IMR-90 (cell line): ENCODE measurements at regions not wholly inside any gene's neighbourhood (a gene's known extent, or its start where the extent isn't known, plus 50 kb on each side); places are given as distances from the start of the nearest gene placed in this dataset.

Source experiments
- ATAC-seq: fragments of 200-7000 bp; cut with Tn5 transposase; 2 replicates; pipeline ENCODE4 v1.9.1; 2020; ENCODE audit warnings: low read depth, mild to moderate bottlenecking, moderate library complexity
- BruUV-seq: library from RNA; stranded (reverse); fragments of 400-500 nt; replicated peaks from 2 replicates; lab custom pipeline; 2021; lab: Mats Ljungman, UMichigan
- CTCF ChIA-PET: fragments of 300-600 bp; formaldehyde crosslinking; extraction: SDS; loops from one replicate; lab custom pipeline; 2021; ENCODE audit warnings: antibody characterized with exemption; lab: Yijun Ruan, JAX
- POLR2A ChIA-PET: fragments of 300-600 bp; sonication (Branson Sonifier 250); formaldehyde crosslinking; loops from one replicate; lab custom pipeline; 2022; ENCODE audit warnings: antibody characterized with exemption; ENCODE audit not compliant: unreplicated experiment; lab: Charles Lee
- DNase-seq: peaks from one replicate; pipeline ENCODE4 v3.0.0; 2013
- H2AFZ ChIP-seq: replicated peaks from 2 replicates; pipeline ENCODE3; 2013; ENCODE audit warnings: low read length, mild to moderate bottlenecking; ENCODE audit not compliant: poor library complexity
- H2AK5ac ChIP-seq: 2 replicates; pipeline ENCODE4 v1.6.1; 2013; ENCODE audit warnings: low read depth, low read length, inconsistent platforms
- H2AK9ac ChIP-seq: replicated peaks from 2 replicates; pipeline ENCODE3; 2013; ENCODE audit warnings: mild to moderate bottlenecking, low read depth, low read length, moderate library complexity; ENCODE audit not compliant: poor library complexity
- H2BK120ac ChIP-seq: 2 replicates; pipeline ENCODE4 v1.6.1; 2013; ENCODE audit warnings: low read depth, low read length, inconsistent platforms
- H2BK15ac ChIP-seq: 3 replicates; pipeline ENCODE4 v1.6.1; 2013; ENCODE audit warnings: low read depth, low read length, inconsistent platforms
- H2BK20ac ChIP-seq: 2 replicates; pipeline ENCODE4 v1.6.1; 2013; ENCODE audit warnings: low read depth, mild to moderate bottlenecking, inconsistent platforms, low read length, moderate library complexity
- H2BK5ac ChIP-seq: 2 replicates; pipeline ENCODE4 v1.6.1; 2013; ENCODE audit warnings: mild to moderate bottlenecking, low read depth, low read length, inconsistent platforms; ENCODE audit not compliant: poor library complexity, severe bottlenecking
- H3K14ac ChIP-seq: replicated peaks from 2 replicates; pipeline ENCODE4 v1.6.1; 2013; ENCODE audit warnings: low read depth, low read length, inconsistent platforms
- H3K18ac ChIP-seq: 2 replicates; pipeline ENCODE4 v1.6.1; 2013; ENCODE audit warnings: low read depth, low read length, control low read depth
- H3K23ac ChIP-seq: 2 replicates; pipeline ENCODE4 v1.6.1; 2013; ENCODE audit warnings: low read depth, low read length, inconsistent platforms
- H3K27ac ChIP-seq: 2 replicates; pipeline ENCODE4 v1.5.1; 2013; ENCODE audit warnings: mild to moderate bottlenecking, control low read depth, low read length; ENCODE audit not compliant: insufficient read depth
- H3K27me3 ChIP-seq: 2 replicates; pipeline ENCODE4 v1.6.1; 2013; ENCODE audit warnings: low read length; ENCODE audit not compliant: control insufficient read depth, insufficient read depth
- H3K36me3 ChIP-seq: 2 replicates; pipeline ENCODE4 v1.6.1; 2013; ENCODE audit warnings: low read length, mixed read lengths; ENCODE audit not compliant: control insufficient read depth, insufficient read depth
- H3K4ac ChIP-seq: 2 replicates; pipeline ENCODE4 v1.6.1; 2013; ENCODE audit warnings: low read depth, low read length, inconsistent platforms
- H3K4me1 ChIP-seq: 2 replicates; pipeline ENCODE4 v1.6.1; 2013; ENCODE audit warnings: low read length, mixed read lengths; ENCODE audit not compliant: control insufficient read depth, insufficient read depth
- H3K4me2 ChIP-seq: 2 replicates; pipeline ENCODE4 v1.6.1; 2013; ENCODE audit warnings: low read depth, mild to moderate bottlenecking, control low read depth, low read length, moderate library complexity
- H3K4me3 ChIP-seq: 2 replicates; pipeline ENCODE4 v1.5.1; 2013; ENCODE audit warnings: low read depth, mild to moderate bottlenecking, control low read depth, low read length, moderate library complexity; ENCODE audit not compliant: insufficient read depth
- H3K56ac ChIP-seq: 2 replicates; pipeline ENCODE4 v1.6.1; 2013; ENCODE audit warnings: low read length, inconsistent platforms; ENCODE audit not compliant: insufficient read depth; ENCODE audit errors: extremely low read depth
- H3K79me1 ChIP-seq, 2 experiments: 2 replicates each; pipeline ENCODE4 v1.6.1; 2013; ENCODE audit warnings: low read length in 2 of 2, inconsistent platforms in 1 of 2, low read depth in 1 of 2
- H3K9ac ChIP-seq: 2 replicates; pipeline ENCODE4 v1.6.1; 2013; ENCODE audit warnings: low read depth, low read length, control low read depth
- H3K9me1 ChIP-seq: 2 replicates; pipeline ENCODE4 v1.6.1; 2013; ENCODE audit warnings: low read length, inconsistent platforms; ENCODE audit not compliant: insufficient read depth
- H3K9me3 ChIP-seq: 2 replicates; pipeline ENCODE4 v1.6.1; 2013; ENCODE audit warnings: low read length; ENCODE audit not compliant: control insufficient read depth, insufficient read depth
- H4K20me1 ChIP-seq: 2 replicates; pipeline ENCODE4 v1.6.1; 2013; ENCODE audit warnings: low read length, inconsistent platforms; ENCODE audit not compliant: insufficient read depth
- H4K5ac ChIP-seq: 2 replicates; pipeline ENCODE4 v1.6.1; 2013; ENCODE audit warnings: mild to moderate bottlenecking, low read depth, low read length, control low read depth
- H4K8ac ChIP-seq, 2 experiments: 2 replicates each; pipeline ENCODE4 v1.6.1; 2013; ENCODE audit warnings: low read depth in 2 of 2, low read length in 2 of 2, control low read depth in 1 of 2, inconsistent platforms in 1 of 2
- H4K91ac ChIP-seq: 2 replicates; pipeline ENCODE4 v1.6.1; 2013; ENCODE audit warnings: low read depth, low read length, inconsistent platforms; ENCODE audit not compliant: insufficient read depth
- BHLHE40 ChIP-seq: fragments of 150-350 bp; IDR thresholded peaks from 2 replicates; pipeline ENCODE4 v1.6.1; 2016; ENCODE audit warnings: mild to moderate bottlenecking, low read depth, low read length
- CEBPB ChIP-seq: IDR thresholded peaks from 2 replicates; pipeline ENCODE4 v1.6.1; 2012; ENCODE audit warnings: low read depth, low read length, improper control_type of control experiment
- CHD1 ChIP-seq: IDR thresholded peaks from 2 replicates; pipeline ENCODE4 v1.6.1; 2012; ENCODE audit warnings: low read depth, low read length, improper control_type of control experiment
- CTCF ChIP-seq: conservative IDR thresholded peaks from 2 replicates; pipeline ENCODE4 v1.5.1; 2012; ENCODE audit warnings: mild to moderate bottlenecking, low read depth, low read length, improper control_type of control experiment
- FOS ChIP-seq: fragments of 150-350 bp; IDR thresholded peaks from 2 replicates; pipeline ENCODE4 v1.6.1; 2016; ENCODE audit warnings: low read depth, low read length
- MAFK ChIP-seq: IDR thresholded peaks from 2 replicates; pipeline ENCODE4 v1.6.1; 2012; ENCODE audit warnings: low read depth, low read length, improper control_type of control experiment
- MAZ ChIP-seq: IDR thresholded peaks from 2 replicates; pipeline ENCODE4 v1.6.1; 2012; ENCODE audit warnings: low read depth, mild to moderate bottlenecking, low read length, improper control_type of control experiment, moderate library complexity, borderline replicate concordance
- MXI1 ChIP-seq: IDR thresholded peaks from 2 replicates; pipeline ENCODE4 v1.6.1; 2012; ENCODE audit warnings: low read depth, mild to moderate bottlenecking, low read length, moderate library complexity, borderline replicate concordance
- NFE2L2 ChIP-seq: fragments of 150-350 bp; IDR thresholded peaks from 2 replicates; pipeline ENCODE4 v1.6.1; 2016; ENCODE audit warnings: low read depth, mild to moderate bottlenecking, low read length
- POLR2A ChIP-seq: IDR thresholded peaks from 2 replicates; pipeline ENCODE4 v1.6.1; 2012; ENCODE audit warnings: mild to moderate bottlenecking, low read depth, low read length
- RAD21 ChIP-seq: IDR thresholded peaks from 2 replicates; pipeline ENCODE4 v1.6.1; 2012; ENCODE audit warnings: low read length, improper control_type of control experiment
- RCOR1 ChIP-seq: IDR thresholded peaks from 2 replicates; pipeline ENCODE4 v1.6.1; 2012; ENCODE audit warnings: mild to moderate bottlenecking, low read length, improper control_type of control experiment; ENCODE audit not compliant: insufficient replicate concordance
- RFX5 ChIP-seq: IDR thresholded peaks from 2 replicates; pipeline ENCODE4 v1.8.0; 2012; ENCODE audit warnings: low read depth, mild to moderate bottlenecking, low read length, moderate library complexity
- SMC3 ChIP-seq: fragments of 150-350 bp; IDR thresholded peaks from 2 replicates; pipeline ENCODE4 v1.6.1; 2016; ENCODE audit warnings: low read depth, mild to moderate bottlenecking, antibody characterized with exemption, low read length, moderate library complexity
- USF2 ChIP-seq: fragments of 150-350 bp; IDR thresholded peaks from 2 replicates; pipeline ENCODE4 v1.6.1; 2017; ENCODE audit warnings: mild to moderate bottlenecking, antibody characterized with exemption, low read length, low read depth
- WGBS, 2 experiments: methylation state at CpG; one replicate each; pipeline versions ENCODE4 v1.1.5 to v1.1.7; 2013; ENCODE audit warnings: missing lambda C conversion rate in 2 of 2; ENCODE audit not compliant: insufficient read length in 1 of 2; ENCODE audit errors: extremely low coverage in 2 of 2; 5-methylcytosine and 5-hydroxymethylcytosine counted together
- dilution Hi-C: fragments of 300-500 bp; cut with HindIII; formaldehyde crosslinking; loops from one replicate; pipeline ENCODE4 v1.14.3; 2018; ENCODE audit warnings: low sequenced_read_pairs; ENCODE audit not compliant: unreplicated experiment
- in situ Hi-C: fragments of 300-500 bp; cut with MboI; formaldehyde crosslinking; loops from 3 replicates; pipeline ENCODE4 v1.14.3; 2019; ENCODE audit warnings: low sequenced_read_pairs, inconsistent platforms, mixed read lengths
- intact Hi-C: fragments of 100-400 bp; cut with micrococcal nuclease; formaldehyde crosslinking; loops from 2 replicates; pipeline ENCODE4 v1.10.0; 2022
- TF ChIP-seq, protein P1 (sequence below): fragments of 150-350 bp; IDR thresholded peaks from 2 replicates; pipeline ENCODE4 v1.6.1; 2016; ENCODE audit warnings: low read depth, mild to moderate bottlenecking, low read length, moderate library complexity, borderline replicate concordance

DNA sequence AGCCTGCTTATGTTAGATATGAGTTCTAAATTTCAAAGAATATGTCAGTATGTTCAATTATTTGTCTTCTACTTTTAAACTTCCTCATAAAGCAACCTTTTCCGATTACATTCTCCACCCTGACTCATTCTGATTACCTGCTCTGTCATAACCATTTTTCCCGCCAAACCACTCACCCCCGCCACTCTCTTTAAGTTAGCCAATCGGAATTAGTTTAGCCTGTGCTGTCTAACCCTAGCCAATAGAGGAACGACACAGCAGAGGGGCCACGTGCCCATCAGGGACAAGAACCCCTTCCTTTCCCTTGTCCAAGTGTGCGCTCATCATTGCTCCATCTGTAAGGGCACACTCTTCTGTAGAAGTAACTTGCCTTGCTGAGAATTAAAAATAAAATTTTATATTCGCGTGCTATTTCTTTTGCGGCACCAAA is 91.4 kb downstream of the CCDC71L start:
- POLR2A ChIA-PET, result no interaction called here
- Histone ChIP-seq H2BK5ac (peak overlapping the region; percentile 14), H3K18ac (peak overlapping the region; percentile 85; the same call in 1 of the 2 replicates), H4K5ac (peak overlapping the region; percentile 80; the same call in 1 of the 2 replicates), H4K8ac (peak overlapping the region; percentile 71 to 80), H3K79me1 (no peaks in the 10 kb centered on the region), H2AK9ac (no peak overlapping the region), H3K9ac (no peak overlapping the region), H2AFZ (no peak overlapping the region), H3K27me3 (no peaks in the 10 kb centered on the region), H3K23ac (peak overlapping the region; percentile 61), H4K20me1 (no peaks in the 10 kb centered on the region), H2AK5ac (peak overlapping the region; percentile 96; the same call in 1 of the 2 replicates), H2BK20ac (peak overlapping the region; percentile 83), H2BK120ac (peak overlapping the region; percentile 89), H3K14ac (peak overlapping the region; percentile 85), H3K4me1 (peaks cover 8% of the 10 kb centered on the region), H3K27ac (peak overlapping the region; percentile 66; the same call in 1 of the 2 replicates), H3K4me3 (no peak overlapping the region), H2BK15ac (peak overlapping the region; percentile 93; the same call in 2 of the 3 replicates), H3K56ac (peak overlapping the region; percentile 49; the same call in 1 of the 2 replicates), H3K4ac (peak overlapping the region; percentile 94), H3K9me3 (no peaks in the 10 kb centered on the region), H3K9me1 (0 out of 2 replicates have a peak, but pooled peaks cover 2% of the 10 kb centered on the region), H3K4me2 (no peak overlapping the region), H3K36me3 (no peaks in the 10 kb centered on the region), H4K91ac (peak overlapping the region; percentile 96)
- DNase-seq (no peak), ATAC-seq (no peak)
- in situ Hi-C loops (no loop called here), dilution Hi-C loops (no loop called here), intact Hi-C loops (no loop called here)
- no TSS peak for BruUV-seq
- TF ChIP-seq POLR2A, result no peak
- no peak for TF ChIP-seq SMC3
- TF ChIP-seq RCOR1, result no peak
- TF ChIP-seq, protein P1, sequence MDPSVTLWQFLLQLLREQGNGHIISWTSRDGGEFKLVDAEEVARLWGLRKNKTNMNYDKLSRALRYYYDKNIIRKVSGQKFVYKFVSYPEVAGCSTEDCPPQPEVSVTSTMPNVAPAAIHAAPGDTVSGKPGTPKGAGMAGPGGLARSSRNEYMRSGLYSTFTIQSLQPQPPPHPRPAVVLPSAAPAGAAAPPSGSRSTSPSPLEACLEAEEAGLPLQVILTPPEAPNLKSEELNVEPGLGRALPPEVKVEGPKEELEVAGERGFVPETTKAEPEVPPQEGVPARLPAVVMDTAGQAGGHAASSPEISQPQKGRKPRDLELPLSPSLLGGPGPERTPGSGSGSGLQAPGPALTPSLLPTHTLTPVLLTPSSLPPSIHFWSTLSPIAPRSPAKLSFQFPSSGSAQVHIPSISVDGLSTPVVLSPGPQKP, result no peak
- no peak for TF ChIP-seq BHLHE40
- no peak for TF ChIP-seq NFE2L2
- TF ChIP-seq RAD21, result no peak
- TF ChIP-seq FOS, result no peak
- TF ChIP-seq RFX5, result no peak
- no peak for TF ChIP-seq USF2
- TF ChIP-seq CTCF, result no peak
- no peak for TF ChIP-seq MAZ
- TF ChIP-seq MAFK, result no peak
- TF ChIP-seq MXI1, result no peak
- TF ChIP-seq CEBPB, result no peak
- TF ChIP-seq CHD1, result no peak
- no CpG with 5 or more reads among the region's 10 CpGs for WGBS, 2 experiments
- CTCF ChIA-PET, result interaction anchor here (1.3 kb wide), 1 partner anchor 28 kb away, joined by 4 read pairs; no protein-coding TSS in a partner anchor
